Bronchial epithelial cell (primary cell): ENCODE measurements at regions not wholly inside any gene's neighbourhood (a gene's known extent, or its start where the extent isn't known, plus 50 kb on each side); places are given as distances from the start of the nearest gene placed in this dataset.
A peak's percentile ranks its signal among the peaks of the same experiment; 100 is the strongest.

Experiments used
- DNase-seq: peaks from one replicate; pipeline ENCODE4 v3.0.0-alpha.2; 2010; ENCODE audit warnings: low read depth
- FAIRE-seq: peaks from 2 replicates; lab custom pipeline; 2011; peaks lifted over from hg19 to GRCh38; lab: Jason Lieb, UNC
- H3K27me3 ChIP-seq: 2 replicates; pipeline ENCODE4 v1.5.1; 2011; ENCODE audit warnings: low read length; ENCODE audit not compliant: control insufficient read depth, insufficient read depth
- H3K36me3 ChIP-seq: 2 replicates; pipeline ENCODE4 v1.5.1; 2011; ENCODE audit warnings: low read length; ENCODE audit not compliant: control insufficient read depth, insufficient read depth
- H3K4me3 ChIP-seq: 2 replicates; pipeline ENCODE4 v1.5.1; 2011; ENCODE audit warnings: mild to moderate bottlenecking, low read depth, low read length, control low read depth
- CTCF ChIP-seq: IDR thresholded peaks from 2 replicates; pipeline ENCODE4 v1.5.1; 2011; ENCODE audit warnings: mild to moderate bottlenecking, moderate library complexity, low read length, control low read depth, inconsistent platforms; ENCODE audit not compliant: insufficient read depth, severe bottlenecking

DNA sequence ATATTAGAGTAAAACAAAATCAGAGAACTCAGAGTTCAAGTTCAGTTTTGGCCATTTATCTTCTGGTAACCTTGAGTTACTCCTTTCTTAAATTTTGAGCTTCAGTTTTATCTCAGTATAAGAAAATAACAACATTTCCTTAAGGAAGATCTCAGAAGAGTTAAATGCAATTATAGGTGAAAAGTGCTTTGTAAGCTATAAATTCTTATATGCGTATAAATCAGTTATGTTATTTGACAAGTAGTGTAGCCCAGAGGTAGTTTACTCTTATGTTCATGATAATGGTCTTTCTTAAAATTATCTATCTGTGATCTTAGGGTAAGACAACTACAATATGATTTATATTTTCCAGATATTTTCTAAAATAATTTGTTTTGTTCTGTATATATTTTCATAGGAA lies 89.8 kb downstream of the LHX9 start:
- Histone ChIP-seq H3K4me3 (no peak overlapping the region), H3K27me3 (no peaks in the 10 kb centered on the region), H3K36me3 (no peaks in the 10 kb centered on the region)
- DNase-seq (no peak), FAIRE-seq (no peak)
- no peak for TF ChIP-seq CTCF

GRCh38 chr1:198007687-198008607 lies 90.8 kb downstream of the LHX9 start:
- DNase-seq (no peak), FAIRE-seq (no peak)
- H3K27me3 ChIP-seq, result no peaks in the 10 kb centered on the region
- H3K4me3 ChIP-seq, result no peak overlapping the region
- H3K36me3 ChIP-seq, result no peaks in the 10 kb centered on the region
- TF ChIP-seq CTCF, result no peak

- Histone ChIP-seq H3K27me3 (no peaks in the 10 kb centered on the region), H3K36me3 (no peaks in the 10 kb centered on the region), H3K4me3 (no peak overlapping the region)
- no peak for TF ChIP-seq CTCF
- DNase-seq (no peak), FAIRE-seq (no peak)
Observed at GRCh38 chr1:198014355-198014754, 97.2 kb downstream of the LHX9 start.

- Histone ChIP-seq H3K4me3 (no peak overlapping the region), H3K27me3 (no peaks in the 10 kb centered on the region), H3K36me3 (no peaks in the 10 kb centered on the region)
- no peak for TF ChIP-seq CTCF
- DNase-seq (no peak), FAIRE-seq (no peak)
Observed at GRCh38 chr1:198015309-198015708, 98.1 kb downstream of the LHX9 start.

- no peak for TF ChIP-seq CTCF
- Histone ChIP-seq H3K36me3 (no peaks in the 10 kb centered on the region), H3K27me3 (no peaks in the 10 kb centered on the region), H3K4me3 (no peak overlapping the region)
- DNase-seq (peak; percentile 99), FAIRE-seq (peak; percentile 72)
Observed at GRCh38 chr1:198018529-198018928, 101.4 kb downstream of the LHX9 start.

- DNase-seq, result no peak
- Histone ChIP-seq H3K27me3 (no peaks in the 10 kb centered on the region), H3K4me3 (no peak overlapping the region), H3K36me3 (no peaks in the 10 kb centered on the region)
- TF ChIP-seq CTCF, result no peak
- no peak for FAIRE-seq
Observed at GRCh38 chr1:198019126-198019525, 102.0 kb downstream of the LHX9 start.
